Kidney (tissue), 13 donors: ENCODE measurements at regions not wholly inside any gene's neighbourhood (a gene's known extent, or its start where the extent isn't known, plus 50 kb on each side); places are given as distances from the start of the nearest gene placed in this dataset.

ENCODE experiments used
- DNase-seq, 5 donors: peaks; one replicate each; pipeline ENCODE4 v3.0.0-alpha.2; 2013 to 2020
- FAIRE-seq: peaks from 2 replicates; lab custom pipeline; 2012; peaks lifted over from hg19 to GRCh38; lab: Jason Lieb, UNC
- H3K27ac ChIP-seq, 2 donors: one replicate each; pipeline ENCODE4 v1.7.0; 2013; ENCODE audit warnings: low read depth in 2 of 2, low read length in 2 of 2, inconsistent platforms in 1 of 2
- H3K27me3 ChIP-seq: one replicate; pipeline ENCODE4 v1.7.1; 2013; ENCODE audit warnings: low read length, inconsistent platforms; ENCODE audit not compliant: control insufficient read depth, insufficient read depth
- H3K36me3 ChIP-seq, 3 donors: one replicate each; pipeline versions ENCODE4 v1.7.0 to v1.7.1; 2013; ENCODE audit warnings: low read length in 3 of 3, control low read depth in 1 of 3, inconsistent platforms in 1 of 3; ENCODE audit not compliant: insufficient read depth in 3 of 3, control insufficient read depth in 2 of 3
- H3K4me1 ChIP-seq, 3 donors: one replicate each; pipeline versions ENCODE4 v1.7.0 to v1.7.1; 2013; ENCODE audit warnings: low read length in 3 of 3, inconsistent platforms in 1 of 3, low read depth in 1 of 3; ENCODE audit not compliant: control insufficient read depth in 2 of 3, insufficient read depth in 2 of 3
- H3K4me3 ChIP-seq, 3 donors: one replicate each; pipeline versions ENCODE4 v1.7.0 to v1.8.1; 2013; ENCODE audit warnings: low read length in 3 of 3, control low read depth in 1 of 3, inconsistent platforms in 1 of 3
- H3K9ac ChIP-seq, 3 donors: one replicate each; pipeline versions ENCODE4 v1.7.0 to v1.7.1; 2013; ENCODE audit warnings: low read length in 3 of 3, control low read depth in 1 of 3, inconsistent platforms in 1 of 3
- H3K9me3 ChIP-seq, 3 donors: one replicate each; pipeline versions ENCODE4 v1.7.0 to v1.7.1; 2013; ENCODE audit warnings: low read length in 3 of 3, control low read depth in 1 of 3, inconsistent platforms in 1 of 3; ENCODE audit not compliant: control insufficient read depth in 2 of 3, insufficient read depth in 1 of 3
- intact Hi-C: fragments of 100-400 bp; cut with DNase I; formaldehyde crosslinking; loops from one replicate; pipeline ENCODE4 v1.11.1; 2022
- TF ChIP-seq, protein P1 (sequence below): IDR thresholded peaks from 3 replicates; pipeline ENCODE4 v1.5.1; 2012; ENCODE audit warnings: mild to moderate bottlenecking, moderate library complexity, borderline replicate concordance; ENCODE audit not compliant: insufficient read depth; ENCODE audit errors: extremely low read depth
- donor health status: control.
- donor health status: control.
- donor health status: control.
- donor health status: control.
- donor health status: control.
- donor health status: DM: yes; HTN: yes; CAD: no.
- donor health status: Normal renal cell carcinoma (clear cell type).

GRCh38 chr3:46123646-46124045 lies 84.5 kb downstream of the CCR1 start:
- no peak for FAIRE-seq
- H3K9ac ChIP-seq, result no peak overlapping the region
- H3K4me3 ChIP-seq, result no peak overlapping the region
- no peaks in the 10 kb centered on the region for H3K9me3 ChIP-seq
- TF ChIP-seq, protein P1, sequence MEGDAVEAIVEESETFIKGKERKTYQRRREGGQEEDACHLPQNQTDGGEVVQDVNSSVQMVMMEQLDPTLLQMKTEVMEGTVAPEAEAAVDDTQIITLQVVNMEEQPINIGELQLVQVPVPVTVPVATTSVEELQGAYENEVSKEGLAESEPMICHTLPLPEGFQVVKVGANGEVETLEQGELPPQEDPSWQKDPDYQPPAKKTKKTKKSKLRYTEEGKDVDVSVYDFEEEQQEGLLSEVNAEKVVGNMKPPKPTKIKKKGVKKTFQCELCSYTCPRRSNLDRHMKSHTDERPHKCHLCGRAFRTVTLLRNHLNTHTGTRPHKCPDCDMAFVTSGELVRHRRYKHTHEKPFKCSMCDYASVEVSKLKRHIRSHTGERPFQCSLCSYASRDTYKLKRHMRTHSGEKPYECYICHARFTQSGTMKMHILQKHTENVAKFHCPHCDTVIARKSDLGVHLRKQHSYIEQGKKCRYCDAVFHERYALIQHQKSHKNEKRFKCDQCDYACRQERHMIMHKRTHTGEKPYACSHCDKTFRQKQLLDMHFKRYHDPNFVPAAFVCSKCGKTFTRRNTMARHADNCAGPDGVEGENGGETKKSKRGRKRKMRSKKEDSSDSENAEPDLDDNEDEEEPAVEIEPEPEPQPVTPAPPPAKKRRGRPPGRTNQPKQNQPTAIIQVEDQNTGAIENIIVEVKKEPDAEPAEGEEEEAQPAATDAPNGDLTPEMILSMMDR, result no peak
- H3K27me3 ChIP-seq, result no peaks in the 10 kb centered on the region
- intact Hi-C loops, result no loop called here
- DNase-seq, result peak in 1 of 5 donors; percentile 3
- no peaks in the 10 kb centered on the region for H3K36me3 ChIP-seq
- no peak overlapping the region for H3K27ac ChIP-seq
- H3K4me1 ChIP-seq, result peaks cover 0 to 3% (median 0%) of the 10 kb centered on the region in 3 donors

DNA sequence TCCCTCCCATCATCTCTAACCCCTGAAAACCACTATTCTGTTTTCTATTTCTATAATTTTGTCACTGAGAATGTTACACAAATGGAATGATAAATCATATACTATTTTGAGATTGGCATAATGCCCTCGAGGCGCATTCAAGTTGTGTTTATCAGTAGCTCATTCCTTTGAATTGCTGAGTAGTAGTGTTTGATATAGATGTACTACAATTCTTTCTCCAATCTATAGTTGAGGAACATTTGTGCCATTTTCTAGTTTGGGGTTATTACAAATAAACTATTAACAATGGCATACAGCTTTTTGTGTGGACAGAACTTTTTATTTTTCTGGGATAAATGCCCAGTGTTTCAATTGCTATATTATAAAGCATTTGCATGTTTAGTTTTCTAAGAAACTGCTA lies 86.0 kb downstream of the CCR1 start:
- Histone ChIP-seq H3K27me3 (no peaks in the 10 kb centered on the region), H3K9me3 (no peaks in the 10 kb centered on the region), H3K36me3 (no peaks in the 10 kb centered on the region), H3K27ac (no peak overlapping the region), H3K4me1 (peaks cover 0 to 3% (median 0%) of the 10 kb centered on the region in 3 donors), H3K9ac (no peak overlapping the region), H3K4me3 (no peak overlapping the region)
- DNase-seq (no peak), FAIRE-seq (no peak)
- intact Hi-C loops, result no loop called here
- TF ChIP-seq, protein P1, result no peak

- Histone ChIP-seq H3K27me3 (no peaks in the 10 kb centered on the region), H3K36me3 (no peaks in the 10 kb centered on the region), H3K9ac (no peak overlapping the region), H3K27ac (no peak overlapping the region), H3K4me3 (no peak overlapping the region), H3K9me3 (no peaks in the 10 kb centered on the region), H3K4me1 (peaks cover 0 to 3% (median 0%) of the 10 kb centered on the region in 3 donors)
- TF ChIP-seq, protein P1, result no peak
- no peak for DNase-seq
- intact Hi-C loops, result no loop called here
- FAIRE-seq, result no peak
Observed at GRCh38 chr3:46120983-46121382, 87.1 kb downstream of the CCR1 start.

DNA sequence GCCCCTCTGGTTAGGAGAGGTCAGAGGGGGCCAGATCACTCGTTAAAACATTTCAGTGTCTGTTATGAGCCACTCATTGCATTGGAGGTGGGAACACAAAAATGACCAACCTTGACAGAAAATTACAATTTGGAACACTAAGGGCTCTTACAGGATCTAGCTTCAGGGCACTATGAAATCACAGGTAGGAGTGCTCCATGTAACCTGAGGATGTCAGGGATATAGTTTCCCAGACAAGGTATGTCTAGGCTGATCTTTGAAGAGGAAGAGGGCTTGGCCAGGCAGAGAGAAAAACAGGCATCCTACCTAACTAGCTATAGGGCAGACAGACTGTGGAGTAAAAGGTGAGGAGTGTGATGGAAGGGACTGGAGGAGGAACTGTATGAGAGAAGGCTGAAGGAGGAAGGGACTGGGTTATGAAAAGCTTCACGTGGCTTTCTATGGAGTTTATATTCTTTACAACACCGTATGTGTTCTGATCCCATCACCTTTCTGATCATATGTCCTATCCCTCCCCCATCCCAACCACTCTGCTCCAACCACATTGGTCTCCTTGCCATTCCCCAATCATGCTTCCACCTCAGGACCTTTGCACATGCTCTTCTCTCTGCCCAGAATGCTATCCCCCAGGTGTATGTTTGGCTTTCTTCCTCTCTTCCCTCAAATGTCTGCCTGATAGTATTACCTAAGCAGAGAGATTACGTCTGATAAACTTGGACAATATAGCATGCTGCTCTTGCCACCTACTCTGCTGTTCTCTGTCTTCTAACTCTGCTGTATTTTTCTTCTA lies 88.2 kb downstream of the CCR1 start:
- DNase-seq (no peak), FAIRE-seq (no peak)
- Histone ChIP-seq H3K4me1 (peaks cover 0 to 3% (median 0%) of the 10 kb centered on the region in 3 donors), H3K9ac (no peak overlapping the region), H3K27me3 (no peaks in the 10 kb centered on the region), H3K9me3 (no peaks in the 10 kb centered on the region), H3K4me3 (no peak overlapping the region), H3K36me3 (no peaks in the 10 kb centered on the region), H3K27ac (no peak overlapping the region)
- intact Hi-C loops, result no loop called here
- TF ChIP-seq, protein P1, result no peak
